LNCAP (cell line): ENCODE measurements at regions not wholly inside any gene's neighbourhood (a gene's known extent, or its start where the extent isn't known, plus 50 kb on each side); places are given as distances from the start of the nearest gene placed in this dataset.

Experiments used
- CTCF ChIP-seq: fragments of 450-650 bp; IDR thresholded peaks from 2 replicates; pipeline ENCODE4 v1.5.1; 2017; ENCODE audit warnings: mild to moderate bottlenecking

GRCh38 chr4:116734178-116734577, 351.2 kb downstream of the TRAM1L1 start:
- no peak for TF ChIP-seq CTCF

DNA sequence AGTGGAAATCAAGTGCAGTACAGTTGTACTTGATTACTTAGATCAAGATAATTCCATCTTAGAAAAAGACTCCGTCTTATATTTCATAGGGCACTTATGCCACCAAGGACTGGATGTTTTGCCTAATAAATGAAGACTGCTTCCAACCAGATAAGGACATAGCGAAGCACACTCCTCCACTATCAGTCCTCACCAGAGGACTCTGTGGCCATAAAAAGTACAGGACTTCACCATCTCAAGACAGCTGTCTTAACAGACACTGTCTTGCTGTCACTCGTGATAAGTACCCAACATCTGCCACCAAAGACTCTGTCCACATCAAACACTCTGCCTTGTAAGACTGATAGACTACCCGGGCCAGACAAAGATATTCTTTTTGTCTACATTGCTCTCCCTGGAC, 352.0 kb downstream of the TRAM1L1 start:
- TF ChIP-seq CTCF, result no peak

DNA sequence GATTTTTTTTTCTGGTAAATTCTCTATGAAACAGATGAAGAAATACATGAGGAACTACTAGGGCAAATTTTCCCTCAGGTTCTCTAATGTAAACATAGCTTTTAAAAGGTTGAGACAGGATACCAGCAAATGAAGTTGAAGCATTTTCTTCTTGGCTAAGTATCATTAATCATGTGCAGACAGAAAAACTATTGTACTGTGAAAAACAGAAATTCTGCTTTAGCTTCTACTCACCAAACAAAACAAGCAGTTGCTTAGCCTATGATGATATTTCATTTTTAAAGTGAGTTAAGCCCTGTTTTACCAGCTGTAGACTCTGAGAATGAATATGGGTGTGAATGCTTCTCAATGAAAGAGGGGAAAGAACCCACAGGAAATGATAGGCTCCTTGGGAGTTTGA, 358.9 kb downstream of the TRAM1L1 start:
- TF ChIP-seq CTCF, result no peak

DNA sequence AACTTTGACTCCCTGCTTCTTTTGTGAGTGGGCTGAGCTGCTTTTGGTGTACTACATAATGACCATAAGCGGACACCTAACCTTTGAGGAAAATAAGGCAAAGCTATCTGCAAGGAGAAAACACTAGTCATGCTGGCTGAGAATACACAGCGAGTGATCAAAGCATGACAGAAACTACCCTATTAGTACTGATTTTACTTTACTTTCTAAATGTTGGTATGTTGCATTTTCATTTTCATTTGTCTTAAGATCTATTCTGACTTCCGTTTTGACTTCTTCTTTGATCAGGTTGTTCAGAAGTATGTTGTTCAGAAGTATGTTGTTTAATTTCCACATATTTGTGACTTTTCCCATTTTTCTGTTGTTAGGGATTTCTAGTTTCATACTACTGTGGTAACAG, 361.1 kb downstream of the TRAM1L1 start:
- TF ChIP-seq CTCF, result no peak

GRCh38 chr4:116705466-116705865, 379.9 kb downstream of the TRAM1L1 start:
- no peak for TF ChIP-seq CTCF

DNA sequence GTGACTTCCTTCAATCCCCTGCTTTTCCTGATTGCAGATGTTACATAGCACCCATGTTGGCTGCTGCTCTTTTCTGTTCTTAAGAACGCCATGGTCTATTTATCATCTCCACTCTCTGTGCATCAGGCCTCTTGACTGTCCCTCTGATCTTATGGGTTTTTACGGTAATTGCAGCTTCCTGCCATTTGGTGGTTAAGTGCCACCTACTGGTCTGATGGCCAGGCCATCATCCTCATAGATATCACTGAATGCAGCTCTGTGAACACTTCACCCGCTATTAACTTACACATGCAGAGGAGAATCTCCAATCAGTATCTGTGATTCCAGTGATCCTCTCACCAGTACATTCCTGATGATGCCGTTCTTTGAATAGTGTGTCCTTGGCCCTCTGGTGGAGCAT, 382.4 kb downstream of the TRAM1L1 start:
- peak; percentile 53 for TF ChIP-seq CTCF

GRCh38 chr4:116688536-116688935, 396.8 kb downstream of the TRAM1L1 start:
- TF ChIP-seq CTCF, result no peak

GRCh38 chr4:116668190-116668589, 417.2 kb downstream of the TRAM1L1 start:
- no peak; the same call in 1 of the 2 replicates for TF ChIP-seq CTCF
